H1 (cell line): ENCODE measurements at regions not wholly inside any gene's neighbourhood (a gene's known extent, or its start where the extent isn't known, plus 50 kb on each side); places are given as distances from the start of the nearest gene placed in this dataset.

ENCODE experiments used
- CTCF ChIA-PET: fragments of 300-600 bp; sonication (Branson Sonifier 250); formaldehyde crosslinking; loops from one replicate; lab custom pipeline; 2021; ENCODE audit not compliant: partially characterized antibody; lab: Charles Lee
- POLR2A ChIA-PET: fragments of 300-600 bp; sonication (Branson Sonifier 250); formaldehyde crosslinking; loops from one replicate; lab custom pipeline; 2021; ENCODE audit warnings: inconsistent platforms; ENCODE audit not compliant: partially characterized antibody; lab: Charles Lee
- DNase-seq, 2 experiments: peaks; one replicate each; pipeline versions ENCODE4 v3.0.0 to v3.0.0-alpha.2; 2010 to 2022; ENCODE audit warnings: low spot score in 2 of 2, low read depth in 1 of 2, mixed read lengths in 1 of 2
- FAIRE-seq: peaks from 2 replicates; lab custom pipeline; 2011; peaks lifted over from hg19 to GRCh38; lab: Jason Lieb, UNC
- H2AFZ ChIP-seq: 2 replicates; pipeline ENCODE4 v1.8.1; 2012; ENCODE audit warnings: low read length, inconsistent platforms
- H2AK5ac ChIP-seq: 2 replicates; pipeline ENCODE4 v1.6.1; 2013; ENCODE audit warnings: low read depth, low read length
- H2BK120ac ChIP-seq: replicated peaks from 2 replicates; pipeline ENCODE3; 2013; ENCODE audit warnings: low read depth, low read length, inconsistent platforms
- H2BK12ac ChIP-seq: 2 replicates; pipeline ENCODE4 v1.6.1; 2013; ENCODE audit warnings: low read depth, low read length
- H2BK15ac ChIP-seq: 2 replicates; pipeline ENCODE4 v1.6.1; 2013; ENCODE audit warnings: low read length
- H2BK20ac ChIP-seq: 2 replicates; pipeline ENCODE4 v1.6.1; 2013; ENCODE audit warnings: low read length
- H2BK5ac ChIP-seq: 2 replicates; pipeline ENCODE4 v1.6.1; 2013; ENCODE audit warnings: low read depth, low read length
- H3K14ac ChIP-seq: 2 replicates; pipeline ENCODE4 v1.6.1; 2013; ENCODE audit warnings: inconsistent platforms; ENCODE audit not compliant: insufficient read length
- H3K18ac ChIP-seq: 2 replicates; pipeline ENCODE4 v1.6.1; 2013; ENCODE audit warnings: low read length; ENCODE audit errors: extremely low read depth
- H3K23ac ChIP-seq: 2 replicates; pipeline ENCODE4 v1.6.1; 2013; ENCODE audit warnings: inconsistent platforms; ENCODE audit not compliant: insufficient read length
- H3K23me2 ChIP-seq: 2 replicates; pipeline ENCODE4 v1.6.1; 2013; ENCODE audit warnings: low read depth, low read length
- H3K27ac ChIP-seq: 2 replicates; pipeline ENCODE4 v1.6.1; 2011; ENCODE audit warnings: low read depth, low read length, inconsistent platforms
- H3K27me3 ChIP-seq, 4 experiments: replicated peaks in 1 of 4; 1 replicate in 1 of 4; 2 replicates in 3 of 4; pipeline versions ENCODE4 v1.6.1 to v1.8.1; 2011 to 2013; ENCODE audit warnings: low read length in 3 of 4, mild to moderate bottlenecking in 3 of 4, inconsistent platforms in 2 of 4, mixed read lengths in 2 of 4, moderate library complexity in 1 of 4; ENCODE audit not compliant: control insufficient read depth in 3 of 4, insufficient read depth in 3 of 4; ENCODE audit errors: extremely low read depth in 1 of 4
- H3K36me3 ChIP-seq, 4 experiments: 2 replicates each; pipeline versions ENCODE4 v1.6.1 to v1.8.1; 2011 to 2013; ENCODE audit warnings: mild to moderate bottlenecking in 4 of 4, low read length in 3 of 4, moderate library complexity in 2 of 4, control low read depth in 1 of 4, inconsistent platforms in 1 of 4; ENCODE audit not compliant: insufficient read depth in 4 of 4, control insufficient read depth in 2 of 4
- H3K4ac ChIP-seq: replicated peaks from 2 replicates; pipeline ENCODE3; 2013; ENCODE audit warnings: low read length, low read depth, mixed read lengths, inconsistent platforms; ENCODE audit not compliant: insufficient read length
- H3K4me1 ChIP-seq, 4 experiments: replicated peaks in 1 of 4; 1 replicate in 1 of 4; 2 replicates in 3 of 4; pipeline versions ENCODE4 v1.6.1 to v1.8.1; 2011 to 2013; ENCODE audit warnings: low read length in 3 of 4, inconsistent platforms in 2 of 4, mixed read lengths in 1 of 4; ENCODE audit not compliant: insufficient read depth in 4 of 4, control insufficient read depth in 3 of 4
- H3K4me2 ChIP-seq, 2 experiments: 2 replicates each; pipeline versions ENCODE4 v1.6.1 to v1.8.1; 2011 to 2013; ENCODE audit warnings: low read depth in 2 of 2, low read length in 2 of 2, control low read depth in 1 of 2, inconsistent platforms in 1 of 2, mild to moderate bottlenecking in 1 of 2; ENCODE audit not compliant: insufficient read depth in 1 of 2
- H3K4me3 ChIP-seq, 4 experiments: fragments of 200-600, 300-600 bp in 1 of 4; sonication (generic), shearing (Covaris generic), sonication (Bioruptor Twin) in 1 of 4; 2 replicates each; pipeline versions ENCODE4 v1.5.1 to v1.8.1; 2011 to 2016; ENCODE audit warnings: low read length in 4 of 4, low read depth in 3 of 4, control low read depth in 2 of 4, inconsistent platforms in 2 of 4, mild to moderate bottlenecking in 2 of 4, mixed read lengths in 1 of 4, moderate library complexity in 1 of 4; ENCODE audit not compliant: insufficient read depth in 2 of 4; ENCODE audit errors: extremely low read depth in 1 of 4
- H3K56ac ChIP-seq: replicated peaks from 2 replicates; pipeline ENCODE3; 2013; ENCODE audit warnings: low read depth, mild to moderate bottlenecking, mixed read lengths, low read length, inconsistent platforms; ENCODE audit not compliant: insufficient read length
- H3K79me1 ChIP-seq: 2 replicates; pipeline ENCODE4 v1.6.1; 2013; ENCODE audit warnings: low read depth, low read length, control low read depth
- H3K79me2 ChIP-seq, 2 experiments: 2 replicates each; pipeline versions ENCODE4 v1.6.1 to v1.8.1; 2012 to 2013; ENCODE audit warnings: low read length in 2 of 2, mild to moderate bottlenecking in 2 of 2, inconsistent platforms in 1 of 2; ENCODE audit not compliant: insufficient read depth in 2 of 2, control insufficient read depth in 1 of 2
- H3K9ac ChIP-seq, 4 experiments: replicated peaks in 1 of 4; 1 replicate in 1 of 4; 2 replicates in 3 of 4; pipeline versions ENCODE4 v1.6.1 to v1.8.1; 2011 to 2013; ENCODE audit warnings: low read depth in 3 of 4, low read length in 3 of 4, control low read depth in 2 of 4, mild to moderate bottlenecking in 2 of 4, moderate library complexity in 2 of 4, inconsistent platforms in 1 of 4; ENCODE audit errors: extremely low read depth in 1 of 4
- H3K9me3 ChIP-seq, 2 experiments: 2 replicates each; pipeline versions ENCODE4 v1.6.1 to v1.8.1; 2012 to 2013; ENCODE audit warnings: mild to moderate bottlenecking in 2 of 2, moderate library complexity in 2 of 2, control low read depth in 1 of 2, inconsistent platforms in 1 of 2, low read depth in 1 of 2, low read length in 1 of 2, mixed read lengths in 1 of 2; ENCODE audit not compliant: insufficient read depth in 2 of 2
- H4K20me1 ChIP-seq, 2 experiments: replicated peaks in 1 of 2; 2 replicates each; pipeline versions ENCODE3 to v1.8.1; 2011 to 2013; ENCODE audit warnings: inconsistent platforms in 2 of 2, low read length in 2 of 2, mild to moderate bottlenecking in 1 of 2; ENCODE audit not compliant: insufficient read depth in 2 of 2, control insufficient read depth in 1 of 2
- H4K5ac ChIP-seq: 2 replicates; pipeline ENCODE4 v1.6.1; 2013; ENCODE audit warnings: low read length, low read depth, mixed read lengths, inconsistent platforms; ENCODE audit not compliant: insufficient read length
- H4K8ac ChIP-seq: 2 replicates; pipeline ENCODE4 v1.8.0; 2013; ENCODE audit warnings: mild to moderate bottlenecking, moderate library complexity, low read length, inconsistent platforms; ENCODE audit not compliant: insufficient read depth; ENCODE audit errors: extremely low read depth
- H4K91ac ChIP-seq: replicated peaks from 2 replicates; pipeline ENCODE3; 2013; ENCODE audit warnings: low read length, mixed read lengths, inconsistent platforms; ENCODE audit not compliant: insufficient read length
- ATF2 ChIP-seq: IDR thresholded peaks from 2 replicates; pipeline ENCODE4 v1.6.1; 2012; ENCODE audit warnings: low read length, inconsistent platforms
- BACH1 ChIP-seq: IDR thresholded peaks from 2 replicates; pipeline ENCODE4 v1.6.1; 2012; ENCODE audit warnings: low read length, improper control_type of control experiment
- BRCA1 ChIP-seq: IDR thresholded peaks from 2 replicates; pipeline ENCODE4 v1.6.1; 2012; ENCODE audit warnings: low read depth, low read length, improper control_type of control experiment
- GABPA ChIP-seq: IDR thresholded peaks from 2 replicates; pipeline ENCODE4 v1.6.1; 2011; ENCODE audit warnings: mild to moderate bottlenecking, low read length, moderate library complexity, borderline replicate concordance; ENCODE audit not compliant: insufficient read depth
- GTF2F1 ChIP-seq: IDR thresholded peaks from 2 replicates; pipeline ENCODE4 v1.6.1; 2012; ENCODE audit warnings: low read depth, low read length, improper control_type of control experiment, borderline replicate concordance
- KDM4A ChIP-seq: IDR thresholded peaks from one replicate; pipeline ENCODE4 v1.7.1; 2012; ENCODE audit warnings: low read depth, mild to moderate bottlenecking, moderate library complexity, low read length, inconsistent platforms; ENCODE audit not compliant: severe bottlenecking
- MAFK ChIP-seq: IDR thresholded peaks from 2 replicates; pipeline ENCODE4 v1.6.1; 2012; ENCODE audit warnings: low read depth, mild to moderate bottlenecking, improper control_type of control experiment, low read length
- SAP30 ChIP-seq: fragments of 300-600 bp; sonication (generic); IDR thresholded peaks from 2 replicates; pipeline ENCODE4 v1.7.1; 2012; ENCODE audit warnings: low read length, moderate library complexity, mild to moderate bottlenecking, inconsistent platforms; ENCODE audit not compliant: insufficient read depth, insufficient replicate concordance
- SIRT6 ChIP-seq: IDR thresholded peaks from one replicate; pipeline ENCODE4 v1.7.1; 2012; ENCODE audit warnings: low read length, inconsistent platforms
- USF2 ChIP-seq: IDR thresholded peaks from 2 replicates; pipeline ENCODE4 v1.6.1; 2011; ENCODE audit warnings: low read length, improper control_type of control experiment
- ZNF274 ChIP-seq: IDR thresholded peaks from 2 replicates; pipeline ENCODE4 v1.7.0; 2012; ENCODE audit warnings: low read length, borderline replicate concordance; ENCODE audit errors: extremely low read depth
- WGBS, 2 experiments: shearing (Covaris generic) in 1 of 2; methylation state at CpG; one replicate each; pipeline versions ENCODE4 v1.1.6 to v1.1.7; 2013 to 2015; ENCODE audit warnings: low lambda C conversion rate in 2 of 2, mixed read lengths in 2 of 2, inconsistent platforms in 1 of 2, low coverage in 1 of 2, missing lambda C conversion rate in 1 of 2; ENCODE audit not compliant: insufficient replicate concordance in 2 of 2, insufficient coverage in 1 of 2, insufficient read length in 1 of 2; ENCODE audit errors: extremely low coverage in 1 of 2, missing lambda C conversion rate in 1 of 2; 5-methylcytosine and 5-hydroxymethylcytosine counted together

GRCh38 chr5:124844371-124844920, 98.0 kb upstream of the ZNF608 start:
- no peak overlapping the region for H3K56ac ChIP-seq
- no peak overlapping the region for H3K9ac ChIP-seq
- TF ChIP-seq GTF2F1 (no peak), KDM4A (no peak), MAFK (no peak), ZNF274 (no peak), BACH1 (no peak), SAP30 (no peak), BRCA1 (no peak), USF2 (no peak), GABPA (no peak), SIRT6 (no peak), ATF2 (no peak)

More at GRCh38 chr5:124844371-124844920, 98.0 kb upstream of the ZNF608 start:
- FAIRE-seq (no peak), DNase-seq (no peak)
- Histone ChIP-seq H3K27ac (no peak overlapping the region), H3K36me3 (no peaks in the 10 kb centered on the region), H3K23me2 (no peaks in the 10 kb centered on the region), H3K4ac (no peak overlapping the region), H3K4me2 (no peak overlapping the region), H4K8ac (no peak overlapping the region), H3K14ac (no peak overlapping the region), H3K27me3 (no peaks in the 10 kb centered on the region), H3K9me3 (no peaks in the 10 kb centered on the region), H4K91ac (no peak overlapping the region), H3K4me3 (no peak overlapping the region), H2BK5ac (no peak overlapping the region), H3K79me2 (no peaks in the 10 kb centered on the region), H2BK15ac (no peak overlapping the region), H2AK5ac (no peak overlapping the region), H2BK120ac (no peak overlapping the region), H3K4me1 (peaks cover 0 to 2% (median 0%) of the 10 kb centered on the region in 4 experiments; a peak in 1 of 7 replicates), H3K18ac (no peak overlapping the region), H2AFZ (no peak overlapping the region), H2BK20ac (no peak overlapping the region), H3K23ac (no peak overlapping the region), H2BK12ac (no peak overlapping the region), H3K79me1 (no peaks in the 10 kb centered on the region), H4K5ac (no peak overlapping the region), H4K20me1 (no peaks in the 10 kb centered on the region)
- CTCF ChIA-PET: interaction anchor here (0.7 to 1.1 kb wide), 2 partner anchors 11 to 12 kb away, joined by 3 read pairs; no protein-coding TSS in a partner anchor
- POLR2A ChIA-PET: no interaction called here
- WGBS, 2 experiments: 96% methylated on average over 9 of the region's 9 CpGs; no CpG with 5 or more reads in 1 of the 2 experiments
